SK-N-MC (cell line): ENCODE measurements at regions not wholly inside any gene's neighbourhood (a gene's known extent, or its start where the extent isn't known, plus 50 kb on each side); places are given as distances from the start of the nearest gene placed in this dataset.

ENCODE experiments used
- EZH2 ChIP-seq: fragments of 200-600 bp; sonication (generic); IDR thresholded peaks from one replicate; pipeline ENCODE4 v1.6.1; 2017; ENCODE audit warnings: antibody characterized with exemption
- POLR2AphosphoS5 ChIP-seq: IDR thresholded peaks from 2 replicates; pipeline ENCODE4 v1.6.1; 2012; ENCODE audit warnings: mild to moderate bottlenecking, low read depth, low read length, borderline replicate concordance

- TF ChIP-seq POLR2AphosphoS5 (no peak), EZH2 (no peak)
These were observed 328.6 kb upstream of the ARX start for GRCh38 chrX:25344161-25344936.
